Thyroid gland (tissue), 4 donors: ENCODE measurements at regions not wholly inside any gene's neighbourhood (a gene's known extent, or its start where the extent isn't known, plus 50 kb on each side); places are given as distances from the start of the nearest gene placed in this dataset.

Experiments used
- POLR2A ChIP-seq, 2 donors: fragments of 450-650 bp; IDR thresholded peaks; one replicate each; pipeline ENCODE4 v1.6.1; 2017; ENCODE audit warnings: antibody characterized with exemption in 2 of 2, mild to moderate bottlenecking in 2 of 2, moderate library complexity in 1 of 2
- TF ChIP-seq, protein P1 (sequence below), 6 experiments: fragments of 200-600 bp in 3 of 6; fragments of 450-650 bp in 3 of 6; sonication (generic) in 3 of 6; IDR thresholded peaks; one replicate each; pipeline ENCODE4 v1.5.1; 2016 to 2019; ENCODE audit warnings: antibody characterized with exemption in 6 of 6, mild to moderate bottlenecking in 2 of 6, inconsistent platforms in 1 of 6, moderate library complexity in 1 of 6

DNA sequence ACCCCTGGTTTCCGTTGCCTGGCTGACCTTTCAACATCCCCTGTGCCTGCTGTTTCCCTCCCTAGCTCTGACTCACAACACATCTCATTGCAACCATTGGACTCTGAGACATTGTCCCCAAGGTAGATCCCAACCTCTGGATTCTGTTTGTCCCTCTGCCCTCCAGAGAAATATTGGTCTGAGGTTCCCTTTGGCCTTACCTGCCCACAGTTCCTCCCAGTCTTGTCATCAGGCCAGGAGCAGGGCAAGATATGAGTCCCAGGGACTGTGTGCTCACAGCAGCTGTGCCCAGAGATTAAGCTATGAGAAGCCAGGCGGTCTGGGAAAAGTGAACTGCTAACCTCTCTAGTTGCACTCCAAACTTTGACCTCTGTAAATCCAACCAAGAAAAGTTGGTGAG, 168.2 kb upstream of the NR2F2 start:
- TF ChIP-seq, protein P1, sequence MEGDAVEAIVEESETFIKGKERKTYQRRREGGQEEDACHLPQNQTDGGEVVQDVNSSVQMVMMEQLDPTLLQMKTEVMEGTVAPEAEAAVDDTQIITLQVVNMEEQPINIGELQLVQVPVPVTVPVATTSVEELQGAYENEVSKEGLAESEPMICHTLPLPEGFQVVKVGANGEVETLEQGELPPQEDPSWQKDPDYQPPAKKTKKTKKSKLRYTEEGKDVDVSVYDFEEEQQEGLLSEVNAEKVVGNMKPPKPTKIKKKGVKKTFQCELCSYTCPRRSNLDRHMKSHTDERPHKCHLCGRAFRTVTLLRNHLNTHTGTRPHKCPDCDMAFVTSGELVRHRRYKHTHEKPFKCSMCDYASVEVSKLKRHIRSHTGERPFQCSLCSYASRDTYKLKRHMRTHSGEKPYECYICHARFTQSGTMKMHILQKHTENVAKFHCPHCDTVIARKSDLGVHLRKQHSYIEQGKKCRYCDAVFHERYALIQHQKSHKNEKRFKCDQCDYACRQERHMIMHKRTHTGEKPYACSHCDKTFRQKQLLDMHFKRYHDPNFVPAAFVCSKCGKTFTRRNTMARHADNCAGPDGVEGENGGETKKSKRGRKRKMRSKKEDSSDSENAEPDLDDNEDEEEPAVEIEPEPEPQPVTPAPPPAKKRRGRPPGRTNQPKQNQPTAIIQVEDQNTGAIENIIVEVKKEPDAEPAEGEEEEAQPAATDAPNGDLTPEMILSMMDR (IDR thresholded peaks at IDR 0.05) = no peak
- TF ChIP-seq POLR2A (IDR thresholded peaks at IDR 0.05) = no peak
